Tibial nerve (tissue), 4 donors: ENCODE measurements at regions not wholly inside any gene's neighbourhood (a gene's known extent, or its start where the extent isn't known, plus 50 kb on each side); places are given as distances from the start of the nearest gene placed in this dataset.
"Not testable (repeated sequence)": the region's sequence is repeated elsewhere in the genome, so short reads cannot be mapped to it uniquely, and the experiment has no call there.

ENCODE experiments used
- CTCF ChIP-seq, 5 experiments: fragments of 200-600 bp in 3 of 5; fragments of 450-650 bp in 2 of 5; sonication (generic) in 3 of 5; IDR thresholded peaks; one replicate each; pipeline ENCODE4 v1.5.1; 2016 to 2019; ENCODE audit warnings: antibody characterized with exemption in 5 of 5, mild to moderate bottlenecking in 3 of 5, moderate library complexity in 2 of 5
- EP300 ChIP-seq, 2 donors: sonication (generic); formaldehyde crosslinking; IDR thresholded peaks; one replicate each; pipeline ENCODE4 v1.6.1; 2017; ENCODE audit warnings: antibody characterized with exemption in 2 of 2, mild to moderate bottlenecking in 1 of 2

GRCh38 chr10:42336593-42337337 is 301.6 kb downstream of the ZNF33B start:
- not testable (repeated sequence) for TF ChIP-seq EP300, CTCF (IDR thresholded peaks at IDR 0.05)
